ENCODE measurements at regions not wholly inside any gene's neighbourhood (a gene's known extent, or its start where the extent isn't known, plus 50 kb on each side); places are given as distances from the start of the nearest gene placed in this dataset.

DNA sequence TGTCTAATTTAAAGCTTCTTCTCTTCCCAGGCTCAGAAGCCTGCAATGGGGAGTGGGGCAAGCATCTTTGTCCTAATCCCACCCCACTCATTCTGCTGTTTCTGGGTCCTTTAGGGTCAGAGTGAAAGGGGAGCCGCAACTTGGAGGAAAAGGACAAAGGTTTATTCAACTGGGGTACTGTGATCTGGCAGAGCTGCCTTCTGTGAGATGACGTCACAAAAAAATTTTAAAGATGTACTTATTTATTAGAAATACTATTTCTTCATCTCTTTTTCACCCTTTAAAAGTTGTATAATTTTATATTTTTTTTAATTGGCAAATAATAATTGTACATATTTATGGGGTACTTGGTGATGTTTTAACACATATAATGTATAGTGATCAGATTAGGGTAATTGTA lies 302.6 kb downstream of the TDRD3 start:
- no peaks in the 10 kb centered on the region for H3K27me3 ChIP-seq (ENCODE audit: control insufficient read depth, insufficient read depth, low read length)
- H3K9ac ChIP-seq (ENCODE audit: low read depth, low read length): no peak overlapping the region
- H3K9me3 ChIP-seq (ENCODE audit: control insufficient read depth, insufficient read depth, low read length): no peaks in the 10 kb centered on the region
- H3K4me1 ChIP-seq (ENCODE audit: control insufficient read depth, insufficient read depth, low read length): peaks cover 24% of the 10 kb centered on the region
- H3K27ac ChIP-seq (ENCODE audit: low read depth, low read length): no peak overlapping the region
- H3K4me3 ChIP-seq (ENCODE audit: low read depth, low read length): no peak overlapping the region
- no peaks in the 10 kb centered on the region for H3K36me3 ChIP-seq (ENCODE audit: control insufficient read depth, insufficient read depth, low read length)

DNA sequence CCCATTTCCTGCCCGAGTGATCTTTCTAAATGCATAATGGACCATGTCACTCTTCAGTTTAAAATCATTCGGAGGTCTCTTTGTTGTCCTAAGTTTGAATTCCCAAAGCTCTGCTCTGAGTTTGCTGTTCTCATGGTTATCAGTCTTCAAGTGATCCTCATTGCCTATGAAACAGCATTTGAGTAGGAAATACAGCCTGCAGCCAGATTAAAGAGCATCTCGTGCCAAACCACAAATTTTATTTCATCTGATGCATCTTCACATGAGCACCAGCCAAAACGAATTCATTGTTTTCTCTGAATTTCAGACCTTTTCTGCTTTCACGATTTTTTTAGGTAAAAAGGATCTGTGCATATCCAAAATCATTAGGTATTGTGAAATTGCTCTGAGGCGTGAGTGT lies 299.6 kb downstream of the TDRD3 start:
- H3K9ac ChIP-seq (ENCODE audit: low read depth, low read length): no peak overlapping the region
- no peaks in the 10 kb centered on the region for H3K9me3 ChIP-seq (ENCODE audit: control insufficient read depth, insufficient read depth, low read length)
- peak overlapping the region; percentile 16; the same call in 1 of the 2 replicates for H3K4me3 ChIP-seq (ENCODE audit: low read depth, low read length)

DNA sequence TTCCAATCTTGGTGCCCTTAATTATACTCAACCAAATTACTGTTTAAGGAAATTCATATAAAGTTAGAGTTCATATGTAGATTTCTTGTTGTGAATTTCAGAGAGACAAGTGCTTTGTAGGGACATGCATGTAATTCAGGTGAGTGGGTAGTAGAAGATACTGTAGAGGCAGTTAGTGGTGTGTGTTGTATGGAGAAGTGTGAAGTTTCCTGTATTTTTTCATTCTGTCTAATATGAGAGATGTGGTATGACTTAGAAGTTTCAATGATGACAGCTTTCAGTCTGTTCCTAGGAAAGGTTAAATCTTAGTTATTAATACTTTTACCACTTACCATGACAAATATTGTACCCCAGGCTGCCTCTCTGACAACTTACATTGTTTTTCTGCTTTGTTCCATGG lies 294.2 kb downstream of the TDRD3 start:
- Histone ChIP-seq H3K36me3 (ENCODE audit: control insufficient read depth, insufficient read depth, low read length) (no peaks in the 10 kb centered on the region), H3K4me3 (ENCODE audit: low read depth, low read length) (no peak overlapping the region), H3K4me1 (ENCODE audit: control insufficient read depth, insufficient read depth, low read length) (peaks cover 7% of the 10 kb centered on the region), H3K27me3 (ENCODE audit: control insufficient read depth, insufficient read depth, low read length) (no peaks in the 10 kb centered on the region), H3K27ac (ENCODE audit: low read depth, low read length) (no peak overlapping the region), H3K9ac (ENCODE audit: low read depth, low read length) (no peak overlapping the region), H3K9me3 (ENCODE audit: control insufficient read depth, insufficient read depth, low read length) (no peaks in the 10 kb centered on the region)

More for the DNA sequence above, 299.6 kb downstream of the TDRD3 start:
- H3K27me3 ChIP-seq (ENCODE audit: control insufficient read depth, insufficient read depth, low read length): no peaks in the 10 kb centered on the region
- H3K4me1 ChIP-seq (ENCODE audit: control insufficient read depth, insufficient read depth, low read length): peaks cover 24% of the 10 kb centered on the region
- no peak overlapping the region for H3K27ac ChIP-seq (ENCODE audit: low read depth, low read length)
- no peaks in the 10 kb centered on the region for H3K36me3 ChIP-seq (ENCODE audit: control insufficient read depth, insufficient read depth, low read length)

DNA sequence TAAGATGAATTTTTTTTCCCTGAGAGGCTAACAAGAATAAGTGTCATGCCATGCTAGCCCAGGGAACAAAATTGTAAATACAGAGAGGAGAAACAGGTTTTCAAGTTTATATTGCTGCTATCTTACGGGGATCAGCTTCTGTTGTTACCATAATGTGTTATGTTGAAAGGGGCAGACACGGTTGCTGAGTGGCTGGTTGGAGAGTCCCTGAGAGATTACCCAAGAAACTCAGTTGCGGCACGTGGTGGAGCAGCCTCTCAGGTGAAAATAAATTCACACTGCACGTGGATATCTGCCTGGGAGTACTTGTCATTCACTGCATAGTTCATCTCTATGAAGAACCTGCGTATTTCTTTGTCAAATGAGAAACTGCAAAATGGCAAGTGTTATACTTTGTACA lies 293.6 kb downstream of the TDRD3 start:
- H3K4me1 ChIP-seq (ENCODE audit: control insufficient read depth, insufficient read depth, low read length): peaks cover 2% of the 10 kb centered on the region; the same call in 1 of the 2 replicates
- H3K36me3 ChIP-seq (ENCODE audit: control insufficient read depth, insufficient read depth, low read length): no peaks in the 10 kb centered on the region
- H3K9me3 ChIP-seq (ENCODE audit: control insufficient read depth, insufficient read depth, low read length): no peaks in the 10 kb centered on the region
- no peak overlapping the region for H3K4me3 ChIP-seq (ENCODE audit: low read depth, low read length)
- H3K27me3 ChIP-seq (ENCODE audit: control insufficient read depth, insufficient read depth, low read length): no peaks in the 10 kb centered on the region
- H3K9ac ChIP-seq (ENCODE audit: low read depth, low read length): no peak overlapping the region
- no peak overlapping the region for H3K27ac ChIP-seq (ENCODE audit: low read depth, low read length)

DNA sequence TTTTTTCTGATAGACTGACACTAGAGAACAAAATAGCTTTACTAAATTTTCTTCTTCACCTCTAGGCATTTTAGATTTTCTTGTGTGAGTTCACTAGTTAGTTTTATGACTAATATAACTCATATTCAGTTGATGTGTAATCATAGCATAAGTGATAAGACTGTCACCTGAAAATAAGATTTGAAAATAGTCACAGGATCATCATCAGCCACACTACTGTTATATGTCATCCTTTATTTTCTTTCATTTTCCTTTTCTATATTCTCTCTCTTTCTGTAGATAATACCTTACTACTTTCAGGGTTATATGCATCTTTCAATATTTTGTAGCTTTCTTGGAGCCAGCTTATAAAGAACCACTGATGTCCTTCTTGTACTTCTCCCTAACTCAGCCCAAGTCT lies 292.6 kb downstream of the TDRD3 start:
- Histone ChIP-seq H3K9me3 (ENCODE audit: control insufficient read depth, insufficient read depth, low read length) (no peaks in the 10 kb centered on the region), H3K36me3 (ENCODE audit: control insufficient read depth, insufficient read depth, low read length) (no peaks in the 10 kb centered on the region), H3K9ac (ENCODE audit: low read depth, low read length) (no peak overlapping the region), H3K4me3 (ENCODE audit: low read depth, low read length) (no peak overlapping the region), H3K4me1 (ENCODE audit: control insufficient read depth, insufficient read depth, low read length) (no peaks in the 10 kb centered on the region), H3K27me3 (ENCODE audit: control insufficient read depth, insufficient read depth, low read length) (no peaks in the 10 kb centered on the region), H3K27ac (ENCODE audit: low read depth, low read length) (no peak overlapping the region)

DNA sequence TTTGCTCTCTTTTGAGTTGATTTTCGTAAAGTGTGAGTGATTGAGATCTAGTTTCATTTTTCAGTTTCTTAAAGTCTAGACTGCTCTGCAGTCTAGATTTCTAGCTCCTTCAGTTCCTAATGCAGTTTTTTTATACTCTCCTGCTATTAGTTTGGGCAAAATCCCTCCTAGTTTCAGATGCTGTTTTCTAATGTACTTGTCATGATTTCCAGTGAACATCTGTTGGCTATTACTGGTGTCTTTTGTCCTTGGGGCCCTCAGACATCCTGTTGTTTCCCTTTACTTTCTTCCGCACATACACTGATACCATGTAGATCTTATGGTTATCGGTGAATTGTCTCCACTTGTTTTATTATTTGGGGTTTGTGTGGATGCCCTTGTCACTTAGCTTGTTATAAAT lies 292.1 kb downstream of the TDRD3 start:
- Histone ChIP-seq H3K9me3 (ENCODE audit: control insufficient read depth, insufficient read depth, low read length) (no peaks in the 10 kb centered on the region), H3K9ac (ENCODE audit: low read depth, low read length) (no peak overlapping the region), H3K4me3 (ENCODE audit: low read depth, low read length) (no peak overlapping the region), H3K27ac (ENCODE audit: low read depth, low read length) (no peak overlapping the region), H3K36me3 (ENCODE audit: control insufficient read depth, insufficient read depth, low read length) (no peaks in the 10 kb centered on the region), H3K4me1 (ENCODE audit: control insufficient read depth, insufficient read depth, low read length) (no peaks in the 10 kb centered on the region), H3K27me3 (ENCODE audit: control insufficient read depth, insufficient read depth, low read length) (no peaks in the 10 kb centered on the region)

DNA sequence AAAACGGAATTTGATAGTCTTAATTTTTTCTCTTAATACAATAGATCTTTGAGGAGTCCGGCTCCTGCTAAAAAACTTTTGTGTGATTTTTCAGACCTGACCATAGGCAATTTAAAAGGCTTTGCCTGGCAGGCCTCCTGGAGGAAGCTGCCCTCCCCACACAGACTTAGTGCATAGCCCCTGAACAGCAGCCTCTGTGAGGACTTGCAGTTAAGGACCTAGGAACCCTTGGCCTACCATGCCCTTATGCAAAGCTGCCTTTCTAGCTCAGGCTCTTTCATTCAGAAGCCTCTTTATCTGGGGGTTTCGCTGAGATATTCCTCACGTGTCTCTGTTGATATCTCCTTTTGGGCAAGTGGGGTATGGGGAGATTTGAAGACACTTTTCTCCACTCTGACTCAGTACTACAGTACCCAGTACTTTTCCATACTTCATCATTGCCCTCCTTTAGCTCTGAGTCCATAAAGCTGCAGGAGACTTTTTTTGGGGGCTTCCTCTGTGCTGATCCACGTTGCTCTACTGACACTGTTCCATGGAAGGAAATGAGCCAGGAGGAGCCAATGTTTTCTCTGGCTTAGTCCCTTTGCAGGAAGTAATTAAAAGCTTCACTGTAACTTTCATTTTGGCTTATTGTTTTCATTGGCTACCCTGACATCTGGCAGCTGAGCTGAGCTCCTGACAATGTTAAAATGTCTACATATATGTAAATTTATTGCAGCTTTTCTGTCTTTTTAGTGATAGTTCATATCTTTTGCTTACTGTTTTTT lies 283.1 kb downstream of the TDRD3 start:
- Histone ChIP-seq H3K4me3 (ENCODE audit: low read depth, low read length) (no peak overlapping the region), H3K27me3 (ENCODE audit: control insufficient read depth, insufficient read depth, low read length) (no peaks in the 10 kb centered on the region), H3K9me3 (ENCODE audit: control insufficient read depth, insufficient read depth, low read length) (no peaks in the 10 kb centered on the region), H3K4me1 (ENCODE audit: control insufficient read depth, insufficient read depth, low read length) (no peaks in the 10 kb centered on the region), H3K27ac (ENCODE audit: low read depth, low read length) (no peak overlapping the region), H3K36me3 (ENCODE audit: control insufficient read depth, insufficient read depth, low read length) (no peaks in the 10 kb centered on the region), H3K9ac (ENCODE audit: low read depth, low read length) (no peak overlapping the region)

DNA sequence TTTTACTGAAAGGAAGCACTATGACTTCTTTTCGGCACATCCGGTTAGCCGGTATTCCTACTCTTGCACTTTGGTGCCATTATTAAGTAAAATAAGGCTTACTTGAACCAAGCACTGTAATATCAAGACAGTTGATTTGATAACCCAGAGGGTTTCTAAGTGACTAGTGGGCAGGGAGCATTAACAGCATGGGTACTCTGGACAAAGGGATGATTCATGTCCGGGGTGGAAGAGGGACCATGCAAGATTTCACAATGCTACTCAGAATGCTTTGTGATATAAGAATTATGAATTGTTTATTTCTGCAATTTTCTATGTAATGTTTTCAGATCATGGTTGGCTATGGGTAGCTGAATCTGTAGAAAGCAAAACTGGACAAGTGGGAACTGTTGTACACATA lies 282.1 kb downstream of the TDRD3 start:
- Histone ChIP-seq H3K27ac (ENCODE audit: low read depth, low read length) (no peak overlapping the region), H3K9me3 (ENCODE audit: control insufficient read depth, insufficient read depth, low read length) (no peaks in the 10 kb centered on the region), H3K9ac (ENCODE audit: low read depth, low read length) (no peak overlapping the region), H3K36me3 (ENCODE audit: control insufficient read depth, insufficient read depth, low read length) (no peaks in the 10 kb centered on the region), H3K4me1 (ENCODE audit: control insufficient read depth, insufficient read depth, low read length) (no peaks in the 10 kb centered on the region), H3K4me3 (ENCODE audit: low read depth, low read length) (no peak overlapping the region), H3K27me3 (ENCODE audit: control insufficient read depth, insufficient read depth, low read length) (no peaks in the 10 kb centered on the region)

DNA sequence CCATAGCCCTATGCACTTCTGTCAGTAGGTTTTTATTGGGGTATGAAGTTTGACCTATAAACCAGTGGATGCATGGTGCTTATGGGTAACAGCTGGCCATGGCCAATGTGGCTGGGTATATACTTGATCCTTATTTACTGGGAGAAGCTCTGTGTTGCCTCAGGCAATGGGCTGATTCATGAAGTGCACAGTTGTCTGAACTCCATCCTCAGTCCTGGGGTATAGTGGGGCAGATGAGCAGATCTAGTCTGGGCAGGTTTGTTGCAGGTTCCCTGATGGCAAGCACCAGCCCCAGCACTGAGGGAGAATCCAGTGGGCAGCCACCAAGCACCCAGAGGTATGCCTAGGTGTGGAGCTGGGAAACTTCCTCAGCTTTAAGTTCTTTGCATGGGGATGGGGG lies 274.4 kb downstream of the TDRD3 start:
- H3K9ac ChIP-seq (ENCODE audit: low read depth, low read length): no peak overlapping the region
- no peak overlapping the region for H3K4me3 ChIP-seq (ENCODE audit: low read depth, low read length)
- H3K36me3 ChIP-seq (ENCODE audit: control insufficient read depth, insufficient read depth, low read length): no peaks in the 10 kb centered on the region
- no peaks in the 10 kb centered on the region for H3K27me3 ChIP-seq (ENCODE audit: control insufficient read depth, insufficient read depth, low read length)
- H3K4me1 ChIP-seq (ENCODE audit: control insufficient read depth, insufficient read depth, low read length): no peaks in the 10 kb centered on the region
- peaks cover 3% of the 10 kb centered on the region; the same call in 1 of the 2 replicates for H3K9me3 ChIP-seq (ENCODE audit: control insufficient read depth, insufficient read depth, low read length)
- no peak overlapping the region for H3K27ac ChIP-seq (ENCODE audit: low read depth, low read length)

DNA sequence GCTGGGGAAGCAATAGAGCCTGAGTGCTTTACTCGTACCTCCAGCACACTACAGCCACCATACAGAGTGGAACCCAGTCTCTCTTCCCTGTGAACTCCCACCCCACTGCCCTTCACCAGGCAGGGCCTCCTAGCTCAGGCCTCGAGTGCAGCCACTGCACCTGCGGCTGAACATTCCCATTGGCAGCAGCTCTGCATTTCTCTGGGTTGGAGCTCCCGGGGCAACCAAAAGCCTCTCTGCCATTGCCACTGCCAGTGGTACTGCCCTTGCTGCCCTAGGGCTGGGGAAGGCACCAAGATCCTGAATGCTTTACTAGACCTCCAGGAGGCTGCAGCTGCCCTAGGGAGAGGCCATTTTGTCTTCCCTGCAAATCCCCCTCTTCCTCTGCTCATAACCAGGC lies 266.8 kb downstream of the TDRD3 start:
- Histone ChIP-seq H3K9me3 (ENCODE audit: control insufficient read depth, insufficient read depth, low read length) (no peaks in the 10 kb centered on the region), H3K4me3 (ENCODE audit: low read depth, low read length) (no peak overlapping the region), H3K9ac (ENCODE audit: low read depth, low read length) (no peak overlapping the region), H3K27ac (ENCODE audit: low read depth, low read length) (no peak overlapping the region), H3K36me3 (ENCODE audit: control insufficient read depth, insufficient read depth, low read length) (no peaks in the 10 kb centered on the region), H3K27me3 (ENCODE audit: control insufficient read depth, insufficient read depth, low read length) (no peaks in the 10 kb centered on the region), H3K4me1 (ENCODE audit: control insufficient read depth, insufficient read depth, low read length) (no peaks in the 10 kb centered on the region)

DNA sequence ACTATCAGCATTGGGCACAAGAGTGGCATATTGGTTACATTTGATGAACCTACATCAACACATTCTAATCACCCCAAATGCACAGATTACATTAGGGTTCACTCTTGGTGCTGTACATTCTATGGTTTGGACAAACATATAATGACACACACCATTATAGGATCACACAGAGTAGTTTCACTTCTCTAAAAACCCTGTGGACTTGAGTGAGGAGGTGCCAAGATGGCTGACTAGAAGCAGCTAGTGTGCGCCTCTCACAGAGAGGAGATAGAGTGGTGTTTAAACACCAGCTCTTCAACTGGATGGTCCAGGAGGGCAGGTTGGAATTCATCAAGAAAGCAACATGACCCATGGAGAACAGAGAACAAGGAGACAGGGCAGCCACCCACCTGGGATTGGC lies 265.6 kb downstream of the TDRD3 start:
- H3K9ac ChIP-seq (ENCODE audit: low read depth, low read length): no peak overlapping the region
- no peaks in the 10 kb centered on the region for H3K9me3 ChIP-seq (ENCODE audit: control insufficient read depth, insufficient read depth, low read length)
- H3K36me3 ChIP-seq (ENCODE audit: control insufficient read depth, insufficient read depth, low read length): no peaks in the 10 kb centered on the region
- no peaks in the 10 kb centered on the region for H3K27me3 ChIP-seq (ENCODE audit: control insufficient read depth, insufficient read depth, low read length)
- H3K4me1 ChIP-seq (ENCODE audit: control insufficient read depth, insufficient read depth, low read length): no peaks in the 10 kb centered on the region
- H3K27ac ChIP-seq (ENCODE audit: low read depth, low read length): no peak overlapping the region
- H3K4me3 ChIP-seq (ENCODE audit: low read depth, low read length): no peak overlapping the region

Data from HUES48 (cell line).